HG02610 (cell line): ENCODE measurements at regions not wholly inside any gene's neighbourhood (a gene's known extent, or its start where the extent isn't known, plus 50 kb on each side); places are given as distances from the start of the nearest gene placed in this dataset.
"Not testable (repeated sequence)": the region's sequence is repeated elsewhere in the genome, so short reads cannot be mapped to it uniquely, and the experiment has no call there.

Source experiments
- ATAC-seq: cut with Tn5 transposase; IDR thresholded peaks from one replicate; pipeline ENCODE4 v1.9.1; 2021; ENCODE audit warnings: mild to moderate bottlenecking, moderate library complexity; ENCODE audit not compliant: unreplicated experiment

DNA sequence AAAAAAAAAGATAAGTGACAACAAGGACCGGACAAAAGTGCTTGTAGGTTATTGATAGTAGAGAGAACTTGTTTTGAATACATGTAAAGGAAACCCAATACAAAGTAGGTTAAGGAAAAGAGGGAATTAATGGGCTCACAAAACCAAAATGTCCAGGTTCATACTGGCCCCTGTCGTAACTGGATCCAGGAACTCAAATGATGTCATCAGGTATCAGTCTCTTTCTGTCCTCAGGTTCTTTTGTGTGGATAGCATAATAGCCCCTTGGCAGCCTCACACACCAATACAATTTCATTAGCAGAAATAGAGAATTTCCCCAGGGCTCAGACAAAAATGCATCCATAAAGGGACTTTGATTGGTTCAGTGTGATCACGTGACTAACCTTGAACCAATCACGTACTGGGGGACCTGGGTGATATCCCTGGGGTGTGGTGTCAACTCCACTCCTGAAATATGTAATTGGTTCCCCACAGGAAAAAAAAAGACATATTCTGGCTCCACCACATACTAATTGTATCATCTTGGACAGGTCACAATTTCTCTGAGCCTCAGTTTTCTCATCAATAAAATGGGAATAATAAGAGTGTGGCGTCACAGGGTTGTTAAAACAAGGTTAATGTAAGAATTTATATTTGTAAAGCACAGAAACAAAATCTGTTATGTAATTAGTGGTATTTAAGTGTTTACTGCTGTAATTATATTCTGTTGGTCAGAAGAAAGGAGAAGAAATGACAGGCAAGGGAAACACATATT, 174.8 kb downstream of the PDGFRA start:
- no peak for ATAC-seq

DNA sequence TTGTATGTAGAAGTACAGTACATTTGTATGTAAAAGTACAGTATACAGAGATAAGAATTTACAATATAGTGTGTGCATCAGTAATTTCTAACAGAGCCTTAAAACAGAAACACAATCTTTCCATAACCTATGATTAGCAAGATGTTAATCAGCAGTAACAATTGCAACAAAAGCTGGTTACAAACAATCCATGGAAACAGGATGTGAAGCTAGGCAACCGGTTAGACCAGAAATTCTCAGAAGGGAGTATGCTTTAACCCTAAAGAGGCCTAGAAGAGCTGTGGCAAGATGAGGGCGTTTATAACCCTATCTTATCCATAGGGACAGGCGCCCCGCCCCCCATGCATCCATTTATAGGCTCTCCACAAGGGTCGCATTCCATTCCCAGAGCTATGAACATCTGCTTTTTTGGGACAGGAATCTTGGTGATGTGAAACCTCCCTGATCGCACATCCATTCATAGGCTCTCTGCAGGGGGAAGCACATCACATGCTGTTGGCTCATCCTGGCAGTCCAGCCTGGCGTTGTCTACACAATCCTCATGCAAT, 180.3 kb downstream of the PDGFRA start:
- not testable (repeated sequence) for ATAC-seq

DNA sequence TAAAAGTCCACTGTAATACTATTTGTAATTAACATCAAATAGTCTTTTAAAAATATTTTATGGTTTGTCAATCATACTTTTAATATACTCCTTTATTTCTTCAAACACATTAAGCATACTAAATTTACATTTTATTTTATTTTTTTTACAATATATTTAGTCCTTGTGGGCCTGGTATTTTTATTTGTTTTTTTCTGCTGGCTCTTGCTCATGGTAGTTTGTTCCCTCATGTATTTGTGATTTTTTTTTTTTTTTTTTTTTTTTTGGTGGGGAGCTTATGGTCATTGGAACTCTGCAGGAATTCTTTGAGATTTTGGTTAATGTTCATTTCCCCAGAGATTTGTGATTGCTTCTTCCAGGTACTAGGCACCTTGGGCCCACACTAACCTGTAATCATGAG, 185.5 kb downstream of the PDGFRA start:
- ATAC-seq: no peak

DNA sequence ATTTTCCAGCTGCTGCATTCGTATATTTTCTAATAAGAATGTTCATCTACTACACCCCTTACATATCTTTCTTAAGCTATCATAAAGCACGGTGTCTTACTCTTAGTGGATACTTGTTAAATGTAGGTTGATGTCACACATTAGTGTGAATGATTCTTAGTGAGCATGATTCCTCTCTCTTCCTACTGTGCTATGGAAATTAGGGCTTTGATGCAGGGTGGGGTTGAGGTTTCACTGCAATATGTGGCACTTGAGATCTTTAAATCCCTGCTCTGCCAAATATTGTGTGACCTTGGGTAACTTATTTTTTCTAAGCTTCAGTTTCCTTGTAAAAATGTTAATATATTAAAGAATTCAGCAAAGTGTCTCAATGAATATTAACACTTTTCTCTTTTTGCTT, 188.4 kb downstream of the PDGFRA start:
- no peak for ATAC-seq

DNA sequence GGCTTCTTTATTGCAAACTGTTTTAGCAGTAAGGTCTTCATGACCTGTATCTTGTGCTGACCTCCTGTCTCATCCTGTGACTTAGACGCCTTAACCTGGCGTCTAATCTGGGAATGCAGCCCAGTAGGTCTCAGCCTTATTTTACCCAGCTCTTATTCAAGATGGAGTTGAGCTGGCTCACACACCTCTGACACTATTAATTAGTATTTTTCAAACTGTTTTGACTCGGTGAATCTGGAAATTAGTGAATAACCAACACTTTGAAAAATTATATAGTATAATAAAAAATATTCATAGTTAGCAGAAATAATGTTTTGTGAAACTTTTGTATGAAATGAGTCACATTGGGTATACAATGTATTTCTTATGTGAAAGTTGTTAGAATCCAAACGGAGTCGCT, 189.4 kb downstream of the PDGFRA start:
- no peak for ATAC-seq

DNA sequence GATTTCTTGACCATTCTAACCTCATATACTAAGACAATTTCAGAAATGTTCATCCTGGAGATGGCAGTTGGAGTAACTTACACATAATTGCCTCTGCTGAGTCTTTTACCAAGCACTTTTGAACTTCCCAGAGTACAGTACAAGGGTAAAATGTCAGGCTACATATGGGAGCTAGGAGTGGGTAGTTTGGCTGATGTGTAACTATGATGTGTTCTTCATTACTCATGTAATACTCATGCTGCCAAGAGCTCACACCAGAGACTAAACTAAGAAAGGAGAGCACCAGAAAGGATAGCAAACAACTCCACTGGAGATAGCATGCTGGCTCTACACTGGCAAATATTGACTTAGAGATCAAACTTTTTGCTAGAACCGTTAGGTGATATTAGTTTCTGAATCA, 194.0 kb downstream of the PDGFRA start:
- ATAC-seq: no peak

DNA sequence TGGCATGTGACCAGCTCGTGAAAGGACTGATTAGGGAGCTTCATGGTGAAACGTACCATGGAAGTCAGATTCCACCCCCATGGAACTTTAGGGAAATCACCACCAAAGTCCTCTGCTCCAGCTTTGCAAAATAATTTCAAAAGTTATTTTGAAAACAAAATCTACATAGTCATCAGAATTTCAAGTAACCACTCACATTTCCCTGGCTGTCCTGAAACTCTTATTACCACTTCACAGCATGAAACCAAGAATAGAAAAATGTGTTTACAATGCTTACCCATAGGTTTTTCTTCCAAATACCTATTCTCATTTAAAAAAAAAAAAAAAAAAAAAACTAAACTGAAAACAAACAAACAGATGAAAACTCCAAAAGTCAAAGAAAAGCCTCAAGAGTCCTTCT, 198.7 kb downstream of the PDGFRA start:
- no peak for ATAC-seq

DNA sequence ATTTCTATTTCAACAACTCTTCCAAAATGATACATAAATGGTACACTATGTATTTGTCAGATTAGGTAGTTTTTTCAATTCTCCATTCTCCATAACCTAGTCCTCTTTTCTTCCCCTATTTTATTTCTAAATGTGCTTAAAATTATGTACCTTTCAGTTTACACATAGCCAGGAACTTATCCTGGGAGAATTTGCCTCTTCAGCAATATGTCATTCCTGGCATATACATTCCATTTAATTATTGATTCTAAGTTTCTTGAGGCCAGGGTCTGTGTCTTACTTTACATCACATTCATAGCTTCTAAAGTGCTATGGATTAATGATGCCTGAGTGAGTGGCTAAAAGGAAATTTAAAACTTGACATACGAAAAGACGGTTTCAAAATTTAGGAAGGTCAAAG, 199.8 kb downstream of the PDGFRA start:
- ATAC-seq: no peak

DNA sequence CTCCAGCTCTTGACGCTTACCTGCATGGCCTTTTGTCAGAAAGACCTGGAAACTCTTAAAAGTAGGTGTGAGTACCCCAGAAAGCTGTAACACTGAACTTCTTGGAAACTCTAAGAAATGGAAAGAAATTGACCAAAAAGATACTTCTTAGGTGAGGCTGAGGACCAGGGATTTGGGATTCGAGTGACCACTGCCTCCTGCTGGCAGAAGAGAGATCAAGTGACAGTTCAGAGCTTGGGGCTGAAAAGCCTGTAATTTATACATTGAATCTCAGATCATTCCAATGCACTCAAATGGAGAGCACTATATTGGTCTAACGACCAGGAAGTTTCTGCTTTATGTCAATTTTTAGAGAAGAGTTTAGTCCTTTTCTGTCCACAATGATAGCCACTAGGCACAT, 204.6 kb downstream of the PDGFRA start:
- no peak for ATAC-seq

DNA sequence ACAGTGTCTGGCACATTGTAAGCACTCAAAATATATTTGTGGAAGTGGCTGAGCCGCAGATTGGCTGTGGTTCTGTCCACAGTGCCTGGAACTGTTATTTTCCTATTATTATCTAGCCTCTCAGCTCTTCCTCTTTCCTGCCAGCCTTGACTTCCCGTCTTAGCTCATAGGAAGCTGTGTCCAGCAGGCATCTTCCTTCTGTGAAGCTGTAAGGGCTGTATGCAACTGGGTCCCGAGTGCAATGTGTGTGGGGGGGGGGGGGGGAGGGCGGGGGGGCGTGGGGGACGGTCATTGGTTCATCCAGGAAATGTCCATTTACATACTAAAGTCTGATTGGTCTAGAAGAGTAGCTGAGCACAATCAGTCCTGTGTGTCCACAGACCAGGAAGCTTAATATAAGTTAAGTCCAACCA, 210.7 kb downstream of the PDGFRA start:
- ATAC-seq: no peak

DNA sequence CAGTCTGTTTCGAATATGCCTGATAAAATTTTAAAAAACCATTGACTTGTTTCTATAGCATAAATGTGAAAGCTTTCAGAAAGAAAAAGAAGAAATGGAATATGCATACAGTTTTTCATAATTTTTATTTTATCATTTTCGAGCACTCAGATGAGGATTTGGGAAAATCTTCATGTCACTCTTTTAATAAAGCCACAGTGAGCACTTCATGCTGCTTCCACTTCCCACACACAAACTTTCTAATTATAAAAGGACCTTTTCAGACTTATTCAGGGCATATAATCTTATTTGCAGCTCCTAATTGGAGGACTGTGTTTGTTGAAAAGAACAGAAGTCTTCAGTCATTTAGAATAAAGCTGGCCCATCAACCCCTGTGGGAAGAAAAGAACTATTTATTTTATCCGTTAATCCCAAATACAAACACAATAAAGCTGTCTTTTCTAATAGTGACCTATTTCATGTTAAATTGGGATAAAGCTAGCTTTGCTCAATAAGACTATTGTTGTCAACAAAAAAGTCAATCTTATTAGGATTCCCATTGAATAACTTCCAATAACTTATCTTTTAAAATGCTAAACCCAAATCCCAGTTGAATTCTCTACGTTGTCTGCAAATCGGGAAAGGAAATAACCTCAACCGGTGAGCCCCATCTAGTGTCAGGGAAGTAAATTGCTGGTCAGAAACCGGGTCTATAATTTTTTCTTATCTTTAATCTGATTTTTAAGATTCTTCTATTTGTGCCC, 211.5 kb downstream of the PDGFRA start:
- ATAC-seq: no peak

DNA sequence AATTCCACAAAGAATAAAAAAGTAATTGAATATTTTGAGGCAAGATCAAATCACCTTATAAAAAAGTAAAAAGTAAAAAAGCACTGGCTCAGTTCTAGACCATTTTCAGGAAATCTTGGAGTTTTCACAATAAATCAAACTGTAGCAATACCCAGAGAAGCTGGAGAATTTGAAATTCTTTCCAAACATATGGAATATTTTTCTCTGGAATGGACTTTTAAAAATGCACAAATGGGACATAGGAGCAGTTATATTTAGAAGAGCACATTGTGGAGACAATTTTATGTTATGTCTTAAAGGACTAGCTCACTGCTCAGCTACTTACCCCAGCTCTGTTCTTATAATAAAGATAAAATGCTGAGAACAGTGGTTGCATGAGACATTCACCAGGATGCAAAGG, 211.9 kb upstream of the KIT start:
- ATAC-seq: no peak

DNA sequence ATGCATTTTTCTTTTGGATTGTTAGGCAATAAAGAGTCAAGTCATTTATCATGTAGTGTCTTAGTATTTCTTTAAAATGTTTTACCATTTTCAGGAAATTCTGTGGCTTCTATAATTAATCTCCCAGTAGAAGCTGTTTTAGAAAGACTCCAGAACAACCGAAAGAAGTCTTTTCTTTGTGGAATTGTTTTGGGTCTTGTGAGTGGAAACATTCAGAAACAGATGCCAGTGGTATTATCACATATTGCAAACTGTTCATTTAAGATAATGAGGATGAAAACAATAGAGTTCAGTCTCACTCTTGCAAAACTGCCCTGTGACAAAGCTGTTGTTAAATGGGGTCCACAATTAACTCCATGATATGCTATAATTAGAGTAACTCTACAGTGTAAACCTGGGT, 211.2 kb upstream of the KIT start:
- no peak for ATAC-seq

DNA sequence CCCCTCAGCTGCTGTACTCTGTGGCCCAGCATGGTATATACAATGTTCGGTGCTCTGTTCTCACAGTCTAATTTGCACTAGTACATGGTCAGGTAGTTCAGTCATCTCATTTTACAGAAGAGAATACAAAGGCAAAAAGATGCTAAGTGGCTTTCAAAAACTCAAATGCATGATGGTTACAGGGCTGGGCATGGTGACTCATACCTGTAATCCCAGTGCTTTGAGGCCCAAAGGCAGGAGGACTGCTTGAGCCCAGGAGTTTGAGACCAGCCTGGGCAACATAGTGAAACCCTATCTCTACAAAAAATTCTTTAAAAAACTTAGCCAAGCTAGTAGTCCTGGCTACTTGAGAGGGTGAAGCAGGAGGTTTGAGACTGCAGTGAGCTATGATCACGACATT, 210.5 kb upstream of the KIT start:
- ATAC-seq: no peak

DNA sequence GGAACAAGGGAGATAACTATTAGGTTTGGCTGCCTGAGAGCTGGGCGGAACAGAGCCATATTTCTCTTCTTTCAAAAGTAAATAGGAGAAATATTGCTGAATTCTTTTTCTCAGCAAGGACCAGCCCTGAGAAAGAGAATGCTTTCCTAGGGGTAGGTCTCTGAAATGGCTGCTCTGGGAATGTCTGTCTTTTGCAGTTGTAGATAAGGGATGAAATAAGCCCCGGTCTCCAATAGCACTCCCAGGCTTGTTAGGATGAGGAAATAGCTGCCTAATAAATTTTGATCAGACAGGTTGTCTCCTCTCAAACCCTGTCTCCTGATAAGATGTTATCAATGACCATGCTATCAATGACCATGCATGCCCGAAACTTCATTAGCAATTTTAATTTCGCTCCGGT, 207.8 kb upstream of the KIT start:
- ATAC-seq: no peak

DNA sequence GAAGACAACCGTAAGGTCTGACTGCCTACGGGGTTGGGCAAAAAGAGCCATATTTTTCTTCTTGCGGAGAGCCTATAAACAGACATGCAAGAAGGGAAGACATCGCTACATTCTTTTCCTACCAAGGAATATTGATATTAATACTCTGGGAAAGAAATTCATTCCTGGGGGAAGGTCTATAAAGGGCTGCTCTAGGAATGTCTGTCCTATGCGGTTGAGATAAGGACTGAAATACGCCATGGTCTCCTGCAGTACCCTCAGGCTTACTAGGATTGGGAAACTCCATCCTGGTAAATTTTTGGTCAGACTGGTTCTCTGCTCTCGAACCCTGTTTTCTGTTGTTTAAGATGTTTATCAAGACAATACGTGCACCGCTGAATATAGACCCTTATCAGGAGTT, 190.8 kb upstream of the KIT start:
- ATAC-seq: not testable (repeated sequence)

DNA sequence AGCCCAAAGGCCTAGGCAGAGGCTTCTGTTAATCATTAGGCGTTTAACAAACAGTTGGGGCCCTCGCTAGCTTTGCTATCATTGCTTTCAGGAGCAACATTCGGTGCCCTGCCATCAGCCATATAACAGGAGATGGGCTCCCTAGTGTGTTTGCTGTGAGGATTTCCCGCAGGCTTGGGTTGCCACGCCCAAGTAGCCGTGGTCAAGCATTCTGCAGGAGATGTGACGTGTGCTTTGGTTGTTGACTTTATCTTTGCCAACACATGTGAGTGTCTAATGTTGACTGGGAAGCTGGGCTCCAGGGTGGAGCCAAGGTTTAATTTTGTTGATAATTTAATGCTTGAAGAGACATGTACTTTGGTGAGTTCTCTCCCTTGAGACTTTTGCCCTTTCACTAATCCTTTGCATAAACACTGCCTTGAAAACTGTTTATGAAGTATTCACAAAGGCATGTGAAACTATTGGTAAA, 184.6 kb upstream of the KIT start:
- ATAC-seq: no peak

DNA sequence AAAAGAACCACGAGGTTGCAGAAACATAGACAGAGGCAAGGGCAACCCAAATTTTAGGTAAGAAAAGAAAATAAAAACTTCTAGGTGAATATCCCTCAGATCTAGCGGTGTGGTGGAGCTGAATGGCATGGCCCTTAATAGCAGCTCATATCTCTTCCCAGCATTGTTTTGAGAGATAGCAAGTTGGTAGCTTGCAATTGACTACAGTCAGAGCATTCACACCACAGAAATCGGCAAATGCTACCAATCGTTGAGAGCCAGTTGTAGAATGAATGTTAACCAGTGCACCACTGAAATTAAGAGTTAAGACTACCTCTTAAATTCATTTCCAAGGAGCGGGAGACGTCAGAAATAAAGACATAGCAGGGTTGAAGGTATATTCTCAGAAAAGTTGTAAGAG, 184.0 kb upstream of the KIT start:
- ATAC-seq: no peak

DNA sequence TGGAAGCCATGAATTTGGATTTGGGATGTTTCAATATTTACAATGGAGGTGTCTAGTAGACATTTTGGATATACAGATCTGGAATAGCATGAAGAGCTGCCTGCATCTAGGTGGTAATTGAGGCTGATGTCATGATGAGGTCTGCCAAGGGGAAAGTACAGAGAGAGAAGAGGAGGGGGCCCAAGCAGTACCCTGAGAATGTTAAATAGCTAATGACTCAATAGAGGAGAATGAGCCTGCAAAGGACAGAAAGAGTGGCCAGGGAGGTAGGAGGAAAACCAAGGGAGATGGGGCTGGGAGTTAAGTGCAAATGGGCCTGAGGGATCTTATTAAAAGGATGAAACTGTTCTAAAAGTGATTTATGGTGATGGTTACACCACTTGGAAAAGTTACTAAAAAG, 182.2 kb upstream of the KIT start:
- no peak for ATAC-seq

DNA sequence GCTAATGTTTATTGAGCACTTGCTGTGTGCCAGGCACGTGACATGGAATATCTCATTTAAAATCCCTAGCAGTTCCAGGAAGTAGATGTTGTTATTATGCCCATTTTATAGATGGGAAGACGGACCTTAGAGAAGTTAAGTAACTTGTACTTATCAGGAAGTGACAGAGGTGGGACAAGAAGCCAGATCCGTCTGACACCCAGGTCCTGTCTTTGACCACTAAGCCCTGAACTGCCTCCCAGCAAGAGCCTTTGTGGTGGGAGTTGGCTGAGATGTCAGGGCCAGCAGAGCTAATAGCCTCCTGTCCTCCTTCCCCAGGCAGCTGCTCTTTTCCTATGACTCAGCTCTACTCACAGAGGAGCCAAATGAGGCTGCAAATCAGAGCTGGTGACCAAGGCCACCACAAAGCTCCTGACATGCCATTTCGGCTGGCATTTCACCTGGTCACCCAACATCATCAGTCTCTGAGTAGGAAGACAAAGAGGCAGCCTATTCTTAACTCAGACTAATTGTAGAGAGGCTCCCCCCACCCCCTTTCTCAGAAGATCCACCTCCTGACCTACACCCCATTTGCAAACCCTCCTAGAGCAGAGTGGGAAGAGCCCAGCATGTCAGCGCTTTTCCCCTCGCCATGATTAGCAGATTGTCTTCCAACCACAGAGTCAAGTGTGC, 175.1 kb upstream of the KIT start:
- no peak for ATAC-seq

DNA sequence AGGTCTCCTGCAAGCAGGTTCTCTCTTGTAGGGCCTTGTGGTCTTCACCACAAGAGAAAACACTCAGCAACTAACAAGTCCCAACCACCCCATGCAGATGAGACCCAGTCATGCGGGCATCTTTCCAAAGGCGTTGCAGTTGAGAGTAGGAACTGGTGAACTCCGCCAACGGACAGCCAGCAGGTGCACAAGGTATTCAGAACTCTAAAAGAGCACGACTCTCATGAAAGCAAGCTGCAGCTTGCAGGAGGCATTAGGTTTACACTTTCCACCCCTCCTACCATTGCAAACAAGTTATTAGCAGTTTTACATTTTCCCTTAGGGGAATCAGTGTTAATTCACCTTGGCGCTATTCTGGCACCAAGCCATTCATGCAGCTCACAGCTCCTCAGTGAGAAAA, 173.4 kb upstream of the KIT start:
- ATAC-seq: no peak

DNA sequence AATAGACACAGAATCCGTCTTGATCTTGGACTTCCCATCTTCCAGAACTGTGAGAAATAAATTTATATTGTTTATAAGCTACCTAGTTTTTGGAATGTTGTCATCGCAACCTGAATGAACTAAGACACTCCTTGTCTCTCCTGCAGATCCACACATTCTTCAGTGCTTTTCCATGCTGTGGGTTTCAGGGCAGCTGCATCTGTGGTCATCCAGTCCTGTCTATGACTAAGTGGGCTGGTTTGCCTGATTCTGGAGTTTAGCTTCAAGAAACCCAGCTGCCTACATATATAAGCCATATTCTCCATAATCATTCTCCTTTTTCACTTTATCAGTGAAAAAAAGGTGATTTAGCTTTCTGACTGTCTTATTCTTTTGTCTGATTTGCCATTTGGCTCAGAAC, 170.3 kb upstream of the KIT start:
- ATAC-seq: no peak
